Glomerular visceral epithelial cell (primary cell): ENCODE measurements at regions not wholly inside any gene's neighbourhood (a gene's known extent, or its start where the extent isn't known, plus 50 kb on each side); places are given as distances from the start of the nearest gene placed in this dataset.
A peak's percentile ranks its signal among the peaks of the same experiment; 100 is the strongest.

Experiments used
- DNase-seq: peaks from one replicate; pipeline ENCODE4 v3.0.0-alpha.2; 2016; ENCODE audit errors: extremely low spot score

GRCh38 chr14:53807542-53807941, 149.1 kb downstream of the BMP4 start:
- DNase-seq: no peak

GRCh38 chr14:53807108-53807507, 149.5 kb downstream of the BMP4 start:
- DNase-seq: no peak

GRCh38 chr14:53796734-53797133, 159.9 kb downstream of the BMP4 start:
- no peak for DNase-seq

GRCh38 chr14:53793790-53794505, 162.7 kb downstream of the BMP4 start:
- no peak for DNase-seq

- no peak for DNase-seq
These were observed 163.7 kb downstream of the BMP4 start for GRCh38 chr14:53792909-53793308.

GRCh38 chr14:53790731-53791500, 165.7 kb downstream of the BMP4 start:
- peak; percentile 49 for DNase-seq

- no peak for DNase-seq
These were observed 168.1 kb downstream of the BMP4 start for GRCh38 chr14:53788566-53788965.

GRCh38 chr14:53786045-53786444, 170.6 kb downstream of the BMP4 start:
- no peak for DNase-seq

GRCh38 chr14:53784688-53785087, 171.9 kb downstream of the BMP4 start:
- no peak for DNase-seq

- no peak for DNase-seq
These were observed 173.4 kb downstream of the BMP4 start for GRCh38 chr14:53783256-53783655.

- no peak for DNase-seq
These were observed 176.5 kb downstream of the BMP4 start for GRCh38 chr14:53780051-53780555.

- no peak for DNase-seq
These were observed 177.3 kb downstream of the BMP4 start for GRCh38 chr14:53779301-53779700.

GRCh38 chr14:53778263-53778662, 178.4 kb downstream of the BMP4 start:
- no peak for DNase-seq

- DNase-seq: no peak
These were observed 183.7 kb downstream of the BMP4 start for GRCh38 chr14:53772936-53773335.

- no peak for DNase-seq
These were observed 189.1 kb downstream of the BMP4 start for GRCh38 chr14:53767566-53767965.

- DNase-seq: no peak
These were observed 190.0 kb downstream of the BMP4 start for GRCh38 chr14:53766601-53767000.

- DNase-seq: no peak
These were observed 190.5 kb downstream of the BMP4 start for GRCh38 chr14:53766106-53766505.

- DNase-seq: no peak
These were observed 191.8 kb downstream of the BMP4 start for GRCh38 chr14:53764846-53765245.

GRCh38 chr14:53758141-53758540, 198.5 kb downstream of the BMP4 start:
- DNase-seq: no peak

GRCh38 chr14:53757732-53758131, 198.9 kb downstream of the BMP4 start:
- no peak for DNase-seq

- DNase-seq: no peak
These were observed 205.0 kb downstream of the BMP4 start for GRCh38 chr14:53751650-53752049.

GRCh38 chr14:53748691-53749090, 207.9 kb downstream of the BMP4 start:
- DNase-seq: peak; percentile 12

GRCh38 chr14:53744857-53745256, 211.8 kb downstream of the BMP4 start:
- DNase-seq: no peak
